ENCODE measurements at regions not wholly inside any gene's neighbourhood (a gene's known extent, or its start where the extent isn't known, plus 50 kb on each side); places are given as distances from the start of the nearest gene placed in this dataset.

GRCh38 chr6:2388554-2389324 is 143.3 kb upstream of the GMDS start:
- TF ChIP-seq CTCF (IDR thresholded peaks at IDR 0.05) (no peak), POLR2A (IDR thresholded peaks at IDR 0.05) (no peak)
